ENCODE measurements at regions not wholly inside any gene's neighbourhood (a gene's known extent, or its start where the extent isn't known, plus 50 kb on each side); places are given as distances from the start of the nearest gene placed in this dataset.

- H3K36me3 ChIP-seq: no peaks in the 10 kb centered on the region
- no peaks in the 10 kb centered on the region for H3K27me3 ChIP-seq
- H3K4me1 ChIP-seq (ENCODE audit: low read depth): no peaks in the 10 kb centered on the region
- no peaks in the 10 kb centered on the region for H3K9me3 ChIP-seq (ENCODE audit: low read depth)
- TF ChIP-seq, protein P1, sequence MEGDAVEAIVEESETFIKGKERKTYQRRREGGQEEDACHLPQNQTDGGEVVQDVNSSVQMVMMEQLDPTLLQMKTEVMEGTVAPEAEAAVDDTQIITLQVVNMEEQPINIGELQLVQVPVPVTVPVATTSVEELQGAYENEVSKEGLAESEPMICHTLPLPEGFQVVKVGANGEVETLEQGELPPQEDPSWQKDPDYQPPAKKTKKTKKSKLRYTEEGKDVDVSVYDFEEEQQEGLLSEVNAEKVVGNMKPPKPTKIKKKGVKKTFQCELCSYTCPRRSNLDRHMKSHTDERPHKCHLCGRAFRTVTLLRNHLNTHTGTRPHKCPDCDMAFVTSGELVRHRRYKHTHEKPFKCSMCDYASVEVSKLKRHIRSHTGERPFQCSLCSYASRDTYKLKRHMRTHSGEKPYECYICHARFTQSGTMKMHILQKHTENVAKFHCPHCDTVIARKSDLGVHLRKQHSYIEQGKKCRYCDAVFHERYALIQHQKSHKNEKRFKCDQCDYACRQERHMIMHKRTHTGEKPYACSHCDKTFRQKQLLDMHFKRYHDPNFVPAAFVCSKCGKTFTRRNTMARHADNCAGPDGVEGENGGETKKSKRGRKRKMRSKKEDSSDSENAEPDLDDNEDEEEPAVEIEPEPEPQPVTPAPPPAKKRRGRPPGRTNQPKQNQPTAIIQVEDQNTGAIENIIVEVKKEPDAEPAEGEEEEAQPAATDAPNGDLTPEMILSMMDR (IDR thresholded peaks at IDR 0.05; ENCODE audit: low read depth, low read length): no peak
- no peak overlapping the region for H3K4me3 ChIP-seq
- DNase-seq (ENCODE audit: low read depth in 1 of 2, low spot score in 1 of 2): no peak
- H3K27ac ChIP-seq: no peak overlapping the region
These were observed 65.1 kb upstream of the SCAF8 start for GRCh38 chr6:154668156-154668555.

DNA sequence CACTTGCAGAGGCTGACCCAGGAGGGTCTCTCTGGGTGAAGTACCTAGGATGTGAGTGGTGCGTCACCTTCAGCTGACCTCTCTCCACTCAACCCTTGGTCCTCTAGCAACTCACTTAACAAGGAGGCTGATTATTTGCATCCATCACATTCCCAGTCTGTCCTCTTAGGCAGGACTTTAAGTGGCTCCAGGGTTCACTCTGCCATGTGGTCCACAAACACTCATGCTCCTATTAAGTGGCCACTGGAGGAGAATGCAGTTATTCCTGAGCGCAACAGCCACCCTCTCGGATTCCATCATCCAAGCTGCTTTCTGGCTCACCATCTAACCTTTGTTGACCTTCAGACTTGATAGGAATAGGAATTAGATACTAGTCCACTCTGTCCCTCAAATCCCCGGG is 61.1 kb upstream of the SCAF8 start:
- no peaks in the 10 kb centered on the region for H3K9me3 ChIP-seq (ENCODE audit: low read depth)
- H3K27ac ChIP-seq: no peak overlapping the region
- H3K4me3 ChIP-seq: no peak overlapping the region
- TF ChIP-seq, protein P1 (IDR thresholded peaks at IDR 0.05; ENCODE audit: low read depth, low read length): no peak
- no peaks in the 10 kb centered on the region for H3K4me1 ChIP-seq (ENCODE audit: low read depth)
- H3K27me3 ChIP-seq: no peaks in the 10 kb centered on the region
- H3K36me3 ChIP-seq: no peaks in the 10 kb centered on the region
- DNase-seq (ENCODE audit: low read depth in 1 of 2, low spot score in 1 of 2): peak in 1 of 2 donors; percentile 46

DNA sequence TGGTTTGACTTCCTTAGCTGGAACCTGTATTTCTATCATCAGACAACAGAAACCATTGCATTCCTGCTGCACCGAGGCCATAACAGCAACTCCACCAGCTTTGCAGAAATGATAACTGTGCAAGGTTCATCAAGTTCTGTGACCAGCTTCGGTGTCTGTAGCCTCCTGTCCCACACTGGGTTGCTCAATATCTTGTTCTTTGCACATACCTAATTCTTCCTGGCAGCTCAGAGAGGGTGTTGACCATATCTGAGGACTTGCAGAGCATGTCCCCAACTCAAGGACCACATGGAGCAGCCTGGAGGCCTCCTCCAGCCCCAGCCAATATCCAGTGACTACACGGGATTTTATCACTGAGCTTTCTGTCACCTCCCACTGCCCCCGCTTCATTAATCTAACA is 59.3 kb upstream of the SCAF8 start:
- DNase-seq (ENCODE audit: low read depth in 1 of 2, low spot score in 1 of 2): no peak
- Histone ChIP-seq H3K4me1 (ENCODE audit: low read depth) (no peaks in the 10 kb centered on the region), H3K27me3 (peaks cover under 1% of the 10 kb centered on the region), H3K9me3 (ENCODE audit: low read depth) (no peaks in the 10 kb centered on the region), H3K4me3 (no peak overlapping the region), H3K36me3 (no peaks in the 10 kb centered on the region), H3K27ac (no peak overlapping the region)
- TF ChIP-seq, protein P1 (IDR thresholded peaks at IDR 0.05; ENCODE audit: low read depth, low read length): no peak

- Histone ChIP-seq H3K4me3 (no peak overlapping the region), H3K9me3 (ENCODE audit: low read depth) (no peaks in the 10 kb centered on the region), H3K27ac (no peak overlapping the region), H3K36me3 (no peaks in the 10 kb centered on the region), H3K27me3 (peaks cover 2% of the 10 kb centered on the region), H3K4me1 (ENCODE audit: low read depth) (no peaks in the 10 kb centered on the region)
- DNase-seq (ENCODE audit: low read depth in 1 of 2, low spot score in 1 of 2): peak; percentile 94 to 97
- TF ChIP-seq, protein P1 (IDR thresholded peaks at IDR 0.05; ENCODE audit: low read depth, low read length): peak; percentile 100
These were observed 57.6 kb upstream of the SCAF8 start for GRCh38 chr6:154675602-154676088.

- TF ChIP-seq, protein P1 (IDR thresholded peaks at IDR 0.05; ENCODE audit: low read depth, low read length): no peak
- Histone ChIP-seq H3K4me1 (ENCODE audit: low read depth) (no peaks in the 10 kb centered on the region), H3K9me3 (ENCODE audit: low read depth) (no peaks in the 10 kb centered on the region), H3K27ac (no peak overlapping the region), H3K27me3 (peaks cover 2% of the 10 kb centered on the region), H3K4me3 (no peak overlapping the region), H3K36me3 (no peaks in the 10 kb centered on the region)
- no peak for DNase-seq (ENCODE audit: low read depth in 1 of 2, low spot score in 1 of 2)
These were observed 50.5 kb upstream of the SCAF8 start for GRCh38 chr6:154682633-154683125.

Data from cardiac muscle cell (in vitro differentiated cells and primary cell).